ENCODE measurements at regions not wholly inside any gene's neighbourhood (a gene's known extent, or its start where the extent isn't known, plus 50 kb on each side); places are given as distances from the start of the nearest gene placed in this dataset.

DNA sequence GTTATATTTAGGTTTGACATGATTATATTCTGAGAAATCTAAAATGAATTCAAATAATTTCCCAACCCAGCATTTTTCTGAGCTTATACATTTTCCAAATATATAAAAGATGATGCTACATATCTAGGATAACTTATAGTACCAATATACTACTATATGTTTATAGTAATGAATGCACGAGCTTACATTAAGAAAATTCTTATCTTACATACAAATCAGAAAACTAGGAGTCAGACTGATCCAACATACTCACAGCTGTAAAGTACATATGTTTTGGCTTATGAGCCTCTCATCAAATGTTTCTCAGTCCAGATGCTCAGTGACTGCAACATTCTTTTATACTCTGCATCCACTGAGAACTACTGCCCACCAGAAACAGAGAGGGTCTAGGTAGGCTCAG lies 491.3 kb upstream of the KLF12 start:
- H3K4me3 ChIP-seq (IDR thresholded peaks at IDR 0.05; ENCODE audit: insufficient read depth, low read depth, low read length), result no peak overlapping the region
- no peaks in the 10 kb centered on the region for H3K36me3 ChIP-seq (ENCODE audit: insufficient read depth)
- no peak overlapping the region for H2AFZ ChIP-seq (ENCODE audit: low read depth)
- no peaks in the 10 kb centered on the region for H4K20me1 ChIP-seq (ENCODE audit: insufficient read depth)
- no peaks in the 10 kb centered on the region for H3K79me2 ChIP-seq (ENCODE audit: insufficient read depth, low read depth)
- H3K4me2 ChIP-seq, result no peak overlapping the region
- no peak overlapping the region for H3K27ac ChIP-seq
- H3K4me1 ChIP-seq (ENCODE audit: low read depth, poor library complexity, severe bottlenecking), result no peaks in the 10 kb centered on the region
- H3K9ac ChIP-seq, result no peak overlapping the region
- no peaks in the 10 kb centered on the region for H3K27me3 ChIP-seq (ENCODE audit: insufficient read depth, low read depth)
- TF ChIP-seq, protein P1, sequence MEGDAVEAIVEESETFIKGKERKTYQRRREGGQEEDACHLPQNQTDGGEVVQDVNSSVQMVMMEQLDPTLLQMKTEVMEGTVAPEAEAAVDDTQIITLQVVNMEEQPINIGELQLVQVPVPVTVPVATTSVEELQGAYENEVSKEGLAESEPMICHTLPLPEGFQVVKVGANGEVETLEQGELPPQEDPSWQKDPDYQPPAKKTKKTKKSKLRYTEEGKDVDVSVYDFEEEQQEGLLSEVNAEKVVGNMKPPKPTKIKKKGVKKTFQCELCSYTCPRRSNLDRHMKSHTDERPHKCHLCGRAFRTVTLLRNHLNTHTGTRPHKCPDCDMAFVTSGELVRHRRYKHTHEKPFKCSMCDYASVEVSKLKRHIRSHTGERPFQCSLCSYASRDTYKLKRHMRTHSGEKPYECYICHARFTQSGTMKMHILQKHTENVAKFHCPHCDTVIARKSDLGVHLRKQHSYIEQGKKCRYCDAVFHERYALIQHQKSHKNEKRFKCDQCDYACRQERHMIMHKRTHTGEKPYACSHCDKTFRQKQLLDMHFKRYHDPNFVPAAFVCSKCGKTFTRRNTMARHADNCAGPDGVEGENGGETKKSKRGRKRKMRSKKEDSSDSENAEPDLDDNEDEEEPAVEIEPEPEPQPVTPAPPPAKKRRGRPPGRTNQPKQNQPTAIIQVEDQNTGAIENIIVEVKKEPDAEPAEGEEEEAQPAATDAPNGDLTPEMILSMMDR (conservative IDR thresholded peaks at IDR 0.05; ENCODE audit: low read depth, low read length), result no peak

DNA sequence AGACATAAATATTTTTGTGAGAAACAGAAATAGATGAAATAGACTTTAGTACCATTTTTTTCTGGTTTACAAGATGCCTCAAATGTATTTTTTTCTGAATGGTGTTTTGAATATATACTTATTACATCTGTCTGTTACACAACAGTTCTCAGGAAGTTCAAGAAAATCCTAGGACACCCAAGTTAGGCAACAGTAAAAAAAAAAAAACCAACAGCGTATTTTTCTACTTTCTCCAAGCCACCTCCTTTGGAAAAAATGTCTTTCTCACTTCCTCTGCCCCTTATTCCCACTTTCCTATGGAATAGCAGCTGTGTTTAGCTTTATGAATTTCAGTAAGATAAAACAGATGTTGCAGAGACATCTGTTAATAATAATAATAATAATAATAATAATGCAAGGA lies 489.6 kb upstream of the KLF12 start:
- H3K4me1 ChIP-seq (ENCODE audit: low read depth, poor library complexity, severe bottlenecking), result no peaks in the 10 kb centered on the region
- no peak overlapping the region for H3K27ac ChIP-seq
- no peaks in the 10 kb centered on the region for H3K36me3 ChIP-seq (ENCODE audit: insufficient read depth)
- H3K9ac ChIP-seq, result no peak overlapping the region
- TF ChIP-seq, protein P1 (conservative IDR thresholded peaks at IDR 0.05; ENCODE audit: low read depth, low read length), result no peak
- no peak overlapping the region for H3K4me3 ChIP-seq (IDR thresholded peaks at IDR 0.05; ENCODE audit: insufficient read depth, low read depth, low read length)
- H3K79me2 ChIP-seq (ENCODE audit: insufficient read depth, low read depth), result no peaks in the 10 kb centered on the region
- no peaks in the 10 kb centered on the region for H3K27me3 ChIP-seq (ENCODE audit: insufficient read depth, low read depth)
- no peaks in the 10 kb centered on the region for H4K20me1 ChIP-seq (ENCODE audit: insufficient read depth)
- no peak overlapping the region for H3K4me2 ChIP-seq
- H2AFZ ChIP-seq (ENCODE audit: low read depth), result no peak overlapping the region

DNA sequence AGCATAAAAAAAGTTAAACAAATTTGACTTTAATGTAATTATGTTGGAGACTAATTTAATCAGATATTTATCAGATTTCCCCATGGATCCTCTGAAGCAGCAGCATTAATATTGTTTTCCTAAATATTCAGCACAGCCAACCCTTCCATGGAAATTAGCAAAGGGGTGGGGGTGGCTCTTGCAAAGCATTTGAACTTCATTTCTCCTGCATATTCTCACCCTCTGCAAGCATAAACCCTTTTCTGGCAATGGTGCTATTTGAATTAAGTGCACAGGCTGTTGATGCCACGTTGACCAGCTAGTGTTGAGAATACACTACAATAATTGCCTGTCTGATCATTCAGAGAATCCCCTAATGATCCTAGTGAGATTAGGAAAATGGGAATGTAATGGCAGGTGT lies 488.1 kb upstream of the KLF12 start:
- Histone ChIP-seq H2AFZ (ENCODE audit: low read depth) (no peak overlapping the region), H3K4me1 (ENCODE audit: low read depth, poor library complexity, severe bottlenecking) (no peaks in the 10 kb centered on the region), H3K36me3 (ENCODE audit: insufficient read depth) (no peaks in the 10 kb centered on the region), H3K4me2 (no peak overlapping the region), H3K27ac (no peak overlapping the region), H3K79me2 (ENCODE audit: insufficient read depth, low read depth) (no peaks in the 10 kb centered on the region), H3K27me3 (ENCODE audit: insufficient read depth, low read depth) (no peaks in the 10 kb centered on the region), H3K4me3 (IDR thresholded peaks at IDR 0.05; ENCODE audit: insufficient read depth, low read depth, low read length) (no peak overlapping the region), H3K9ac (no peak overlapping the region), H4K20me1 (ENCODE audit: insufficient read depth) (no peaks in the 10 kb centered on the region)
- TF ChIP-seq, protein P1 (conservative IDR thresholded peaks at IDR 0.05; ENCODE audit: low read depth, low read length), result no peak

DNA sequence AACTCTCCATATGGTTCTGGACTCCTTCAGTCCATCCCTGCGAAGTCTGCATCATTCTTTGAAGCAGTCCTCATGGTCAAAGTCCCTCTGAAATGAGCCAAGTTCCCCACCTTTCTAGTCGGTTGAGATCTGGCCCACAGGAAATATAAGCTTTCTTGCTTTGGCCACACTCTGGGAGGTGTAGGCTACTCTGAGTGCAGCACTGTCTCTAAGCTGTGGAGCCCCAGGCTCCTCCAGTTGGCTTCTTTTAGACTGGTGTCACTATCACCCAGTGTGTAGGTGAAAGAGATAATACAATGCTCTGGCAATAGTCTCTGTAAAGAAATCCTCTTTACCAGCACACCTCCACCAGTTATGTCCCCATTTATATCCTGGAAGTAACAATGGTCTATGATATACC lies 486.5 kb upstream of the KLF12 start:
- Histone ChIP-seq H3K36me3 (ENCODE audit: insufficient read depth) (no peaks in the 10 kb centered on the region), H3K27ac (no peak overlapping the region), H3K79me2 (ENCODE audit: insufficient read depth, low read depth) (no peaks in the 10 kb centered on the region), H2AFZ (ENCODE audit: low read depth) (no peak overlapping the region), H3K9ac (no peak overlapping the region), H3K4me1 (ENCODE audit: low read depth, poor library complexity, severe bottlenecking) (no peaks in the 10 kb centered on the region), H3K27me3 (ENCODE audit: insufficient read depth, low read depth) (no peaks in the 10 kb centered on the region), H4K20me1 (ENCODE audit: insufficient read depth) (no peaks in the 10 kb centered on the region), H3K4me2 (no peak overlapping the region), H3K4me3 (IDR thresholded peaks at IDR 0.05; ENCODE audit: insufficient read depth, low read depth, low read length) (no peak overlapping the region)
- TF ChIP-seq, protein P1 (conservative IDR thresholded peaks at IDR 0.05; ENCODE audit: low read depth, low read length), result no peak

DNA sequence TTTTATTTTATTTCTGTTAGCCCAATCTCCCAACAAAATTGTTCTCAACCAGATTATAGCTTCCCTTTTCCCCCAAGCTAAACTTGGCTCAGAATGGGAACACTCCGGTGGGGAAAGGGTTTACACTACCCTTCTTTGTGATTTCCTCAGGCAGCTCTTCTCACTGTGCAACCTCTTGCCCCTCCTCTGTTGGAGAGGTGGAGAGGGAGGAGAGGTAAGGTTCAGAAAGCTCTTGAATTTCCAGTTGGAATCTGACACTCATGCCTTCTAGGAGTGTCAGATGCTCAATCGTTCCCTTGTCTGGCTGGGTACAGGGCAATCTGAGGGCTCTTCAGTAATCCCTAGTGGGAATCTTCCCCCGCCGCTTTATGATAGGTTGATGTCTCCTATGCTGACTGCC lies 486.1 kb upstream of the KLF12 start:
- Histone ChIP-seq H3K4me2 (no peak overlapping the region), H3K79me2 (ENCODE audit: insufficient read depth, low read depth) (no peaks in the 10 kb centered on the region), H3K4me1 (ENCODE audit: low read depth, poor library complexity, severe bottlenecking) (no peaks in the 10 kb centered on the region), H3K4me3 (IDR thresholded peaks at IDR 0.05; ENCODE audit: insufficient read depth, low read depth, low read length) (no peak overlapping the region), H3K27ac (no peak overlapping the region), H3K36me3 (ENCODE audit: insufficient read depth) (no peaks in the 10 kb centered on the region), H3K27me3 (ENCODE audit: insufficient read depth, low read depth) (no peaks in the 10 kb centered on the region), H3K9ac (no peak overlapping the region), H2AFZ (ENCODE audit: low read depth) (no peak overlapping the region), H4K20me1 (ENCODE audit: insufficient read depth) (no peaks in the 10 kb centered on the region)
- TF ChIP-seq, protein P1 (conservative IDR thresholded peaks at IDR 0.05; ENCODE audit: low read depth, low read length), result no peak

All from KMS-11 (cell line).